IMR-90 (cell line): ENCODE measurements at regions not wholly inside any gene's neighbourhood (a gene's known extent, or its start where the extent isn't known, plus 50 kb on each side); places are given as distances from the start of the nearest gene placed in this dataset.

Experiments
- ATAC-seq: fragments of 200-7000 bp; cut with Tn5 transposase; 2 replicates; pipeline ENCODE4 v1.9.1; 2020; ENCODE audit warnings: low read depth, mild to moderate bottlenecking, moderate library complexity
- BruUV-seq: library from RNA; stranded (reverse); fragments of 400-500 nt; replicated peaks from 2 replicates; lab custom pipeline; 2021; lab: Mats Ljungman, UMichigan
- CTCF ChIA-PET: fragments of 300-600 bp; formaldehyde crosslinking; extraction: SDS; loops from one replicate; lab custom pipeline; 2021; ENCODE audit warnings: antibody characterized with exemption; lab: Yijun Ruan, JAX
- POLR2A ChIA-PET: fragments of 300-600 bp; sonication (Branson Sonifier 250); formaldehyde crosslinking; loops from one replicate; lab custom pipeline; 2022; ENCODE audit warnings: antibody characterized with exemption; ENCODE audit not compliant: unreplicated experiment; lab: Charles Lee
- DNase-seq: peaks from one replicate; pipeline ENCODE4 v3.0.0; 2013
- H2AFZ ChIP-seq: replicated peaks from 2 replicates; pipeline ENCODE3; 2013; ENCODE audit warnings: low read length, mild to moderate bottlenecking; ENCODE audit not compliant: poor library complexity
- H2AK5ac ChIP-seq: 2 replicates; pipeline ENCODE4 v1.6.1; 2013; ENCODE audit warnings: low read depth, low read length, inconsistent platforms
- H2AK9ac ChIP-seq: replicated peaks from 2 replicates; pipeline ENCODE3; 2013; ENCODE audit warnings: mild to moderate bottlenecking, low read depth, low read length, moderate library complexity; ENCODE audit not compliant: poor library complexity
- H2BK120ac ChIP-seq: 2 replicates; pipeline ENCODE4 v1.6.1; 2013; ENCODE audit warnings: low read depth, low read length, inconsistent platforms
- H2BK15ac ChIP-seq: 3 replicates; pipeline ENCODE4 v1.6.1; 2013; ENCODE audit warnings: low read depth, low read length, inconsistent platforms
- H2BK20ac ChIP-seq: 2 replicates; pipeline ENCODE4 v1.6.1; 2013; ENCODE audit warnings: low read depth, mild to moderate bottlenecking, inconsistent platforms, low read length, moderate library complexity
- H2BK5ac ChIP-seq: 2 replicates; pipeline ENCODE4 v1.6.1; 2013; ENCODE audit warnings: mild to moderate bottlenecking, low read depth, low read length, inconsistent platforms; ENCODE audit not compliant: poor library complexity, severe bottlenecking
- H3K14ac ChIP-seq: replicated peaks from 2 replicates; pipeline ENCODE4 v1.6.1; 2013; ENCODE audit warnings: low read depth, low read length, inconsistent platforms
- H3K18ac ChIP-seq: 2 replicates; pipeline ENCODE4 v1.6.1; 2013; ENCODE audit warnings: low read depth, low read length, control low read depth
- H3K23ac ChIP-seq: 2 replicates; pipeline ENCODE4 v1.6.1; 2013; ENCODE audit warnings: low read depth, low read length, inconsistent platforms
- H3K27ac ChIP-seq: 2 replicates; pipeline ENCODE4 v1.5.1; 2013; ENCODE audit warnings: mild to moderate bottlenecking, control low read depth, low read length; ENCODE audit not compliant: insufficient read depth
- H3K27me3 ChIP-seq: 2 replicates; pipeline ENCODE4 v1.6.1; 2013; ENCODE audit warnings: low read length; ENCODE audit not compliant: control insufficient read depth, insufficient read depth
- H3K36me3 ChIP-seq: 2 replicates; pipeline ENCODE4 v1.6.1; 2013; ENCODE audit warnings: low read length, mixed read lengths; ENCODE audit not compliant: control insufficient read depth, insufficient read depth
- H3K4ac ChIP-seq: 2 replicates; pipeline ENCODE4 v1.6.1; 2013; ENCODE audit warnings: low read depth, low read length, inconsistent platforms
- H3K4me1 ChIP-seq: 2 replicates; pipeline ENCODE4 v1.6.1; 2013; ENCODE audit warnings: low read length, mixed read lengths; ENCODE audit not compliant: control insufficient read depth, insufficient read depth
- H3K4me2 ChIP-seq: 2 replicates; pipeline ENCODE4 v1.6.1; 2013; ENCODE audit warnings: low read depth, mild to moderate bottlenecking, control low read depth, low read length, moderate library complexity
- H3K4me3 ChIP-seq: 2 replicates; pipeline ENCODE4 v1.5.1; 2013; ENCODE audit warnings: low read depth, mild to moderate bottlenecking, control low read depth, low read length, moderate library complexity; ENCODE audit not compliant: insufficient read depth
- H3K56ac ChIP-seq: 2 replicates; pipeline ENCODE4 v1.6.1; 2013; ENCODE audit warnings: low read length, inconsistent platforms; ENCODE audit not compliant: insufficient read depth; ENCODE audit errors: extremely low read depth
- H3K79me1 ChIP-seq, 2 experiments: 2 replicates each; pipeline ENCODE4 v1.6.1; 2013; ENCODE audit warnings: low read length in 2 of 2, inconsistent platforms in 1 of 2, low read depth in 1 of 2
- H3K9ac ChIP-seq: 2 replicates; pipeline ENCODE4 v1.6.1; 2013; ENCODE audit warnings: low read depth, low read length, control low read depth
- H3K9me1 ChIP-seq: 2 replicates; pipeline ENCODE4 v1.6.1; 2013; ENCODE audit warnings: low read length, inconsistent platforms; ENCODE audit not compliant: insufficient read depth
- H3K9me3 ChIP-seq: 2 replicates; pipeline ENCODE4 v1.6.1; 2013; ENCODE audit warnings: low read length; ENCODE audit not compliant: control insufficient read depth, insufficient read depth
- H4K20me1 ChIP-seq: 2 replicates; pipeline ENCODE4 v1.6.1; 2013; ENCODE audit warnings: low read length, inconsistent platforms; ENCODE audit not compliant: insufficient read depth
- H4K5ac ChIP-seq: 2 replicates; pipeline ENCODE4 v1.6.1; 2013; ENCODE audit warnings: mild to moderate bottlenecking, low read depth, low read length, control low read depth
- H4K8ac ChIP-seq, 2 experiments: 2 replicates each; pipeline ENCODE4 v1.6.1; 2013; ENCODE audit warnings: low read depth in 2 of 2, low read length in 2 of 2, control low read depth in 1 of 2, inconsistent platforms in 1 of 2
- H4K91ac ChIP-seq: 2 replicates; pipeline ENCODE4 v1.6.1; 2013; ENCODE audit warnings: low read depth, low read length, inconsistent platforms; ENCODE audit not compliant: insufficient read depth
- MAZ ChIP-seq: IDR thresholded peaks from 2 replicates; pipeline ENCODE4 v1.6.1; 2012; ENCODE audit warnings: low read depth, mild to moderate bottlenecking, low read length, improper control_type of control experiment, moderate library complexity, borderline replicate concordance
- WGBS, 2 experiments: methylation state at CpG; one replicate each; pipeline versions ENCODE4 v1.1.5 to v1.1.7; 2013; ENCODE audit warnings: missing lambda C conversion rate in 2 of 2; ENCODE audit not compliant: insufficient read length in 1 of 2; ENCODE audit errors: extremely low coverage in 2 of 2; 5-methylcytosine and 5-hydroxymethylcytosine counted together
- dilution Hi-C: fragments of 300-500 bp; cut with HindIII; formaldehyde crosslinking; loops from one replicate; pipeline ENCODE4 v1.14.3; 2018; ENCODE audit warnings: low sequenced_read_pairs; ENCODE audit not compliant: unreplicated experiment
- in situ Hi-C: fragments of 300-500 bp; cut with MboI; formaldehyde crosslinking; loops from 3 replicates; pipeline ENCODE4 v1.14.3; 2019; ENCODE audit warnings: low sequenced_read_pairs, inconsistent platforms, mixed read lengths
- intact Hi-C: fragments of 100-400 bp; cut with micrococcal nuclease; formaldehyde crosslinking; loops from 2 replicates; pipeline ENCODE4 v1.10.0; 2022

DNA sequence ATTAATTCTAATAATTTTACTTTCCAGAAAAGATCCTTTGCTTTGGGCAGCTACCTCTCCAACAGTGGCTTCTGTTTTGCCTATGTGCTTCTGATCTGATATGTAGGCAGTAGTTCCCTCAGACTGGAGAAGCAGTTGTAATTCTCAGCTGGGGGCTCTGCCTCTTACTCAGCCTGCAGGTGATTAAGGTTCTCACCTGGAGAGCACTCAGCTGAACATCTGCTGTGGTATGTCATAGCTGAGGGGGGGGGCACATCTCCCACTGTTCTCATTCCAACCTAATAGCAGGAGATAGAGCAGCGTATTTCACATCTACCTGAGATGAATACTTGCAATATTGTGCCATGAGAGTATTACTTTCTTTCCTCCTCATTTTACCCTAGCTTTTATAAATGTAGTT lies 511.9 kb upstream of the CDH8 start:
- ATAC-seq: no peak
- no CpG with 5 or more reads among the region's 1 CpG for WGBS, 2 experiments
- dilution Hi-C loops: no loop called here

More for the DNA sequence above, 511.9 kb upstream of the CDH8 start:
- H3K4me1 ChIP-seq: no peaks in the 10 kb centered on the region
- H4K8ac ChIP-seq: no peak overlapping the region
- ChIA-PET CTCF (no interaction called here), POLR2A (no interaction called here)
- no peak overlapping the region for H3K4ac ChIP-seq
- no peak overlapping the region for H3K23ac ChIP-seq
- H3K18ac ChIP-seq: no peak overlapping the region
- H3K4me2 ChIP-seq: no peak overlapping the region
- no peak overlapping the region for H4K91ac ChIP-seq
- H3K56ac ChIP-seq: no peak overlapping the region
- H2AFZ ChIP-seq: no peak overlapping the region
- H3K79me1 ChIP-seq: no peaks in the 10 kb centered on the region
- no peak overlapping the region for H3K9ac ChIP-seq
- H3K9me1 ChIP-seq: no peaks in the 10 kb centered on the region
- no peak for DNase-seq
- H3K36me3 ChIP-seq: no peaks in the 10 kb centered on the region
- H2AK5ac ChIP-seq: no peak overlapping the region
- no peak overlapping the region for H4K5ac ChIP-seq
- no peak overlapping the region for H2BK15ac ChIP-seq
- H2BK20ac ChIP-seq: no peak overlapping the region
- in situ Hi-C loops (no loop called here), intact Hi-C loops (no loop called here)
- no peaks in the 10 kb centered on the region for H3K27me3 ChIP-seq
- H3K27ac ChIP-seq: no peak overlapping the region
- no peak for TF ChIP-seq MAZ
- H3K14ac ChIP-seq: no peak overlapping the region
- no peak overlapping the region for H2AK9ac ChIP-seq
- BruUV-seq: no TSS peak
- H3K9me3 ChIP-seq: peaks cover 2% of the 10 kb centered on the region; the same call in 1 of the 2 replicates
- H2BK120ac ChIP-seq: no peak overlapping the region
- no peak overlapping the region for H3K4me3 ChIP-seq
- no peaks in the 10 kb centered on the region for H4K20me1 ChIP-seq
- H2BK5ac ChIP-seq: no peak overlapping the region
